ENCODE measurements at regions not wholly inside any gene's neighbourhood (a gene's known extent, or its start where the extent isn't known, plus 50 kb on each side); places are given as distances from the start of the nearest gene placed in this dataset.

DNA sequence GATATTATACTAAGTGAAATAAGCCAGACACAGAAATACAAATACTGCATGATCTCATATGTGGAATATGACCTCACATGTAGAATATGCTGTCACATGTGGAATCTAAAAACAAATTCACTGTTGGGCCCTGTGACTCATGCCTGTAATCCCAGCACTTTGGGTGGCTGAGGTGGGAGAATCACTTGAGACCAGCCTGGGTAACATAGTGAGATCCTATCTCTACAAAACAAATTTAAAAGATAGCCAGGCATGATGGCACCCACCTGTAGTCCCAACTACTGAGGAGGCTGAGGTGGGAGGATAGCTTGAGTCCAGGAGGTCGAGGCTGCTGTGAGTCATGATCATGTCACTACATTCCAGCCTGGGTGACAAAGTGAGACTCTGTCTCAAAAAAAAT lies 160.3 kb downstream of the PTEN start:
- no peak for DNase-seq (ENCODE audit: low spot score)

GRCh38 chr10:88026031-88026430 lies 162.6 kb downstream of the PTEN start:
- no peak for DNase-seq (ENCODE audit: low spot score)

GRCh38 chr10:88027570-88027969 lies 164.1 kb downstream of the PTEN start:
- DNase-seq (ENCODE audit: low spot score): no peak

DNA sequence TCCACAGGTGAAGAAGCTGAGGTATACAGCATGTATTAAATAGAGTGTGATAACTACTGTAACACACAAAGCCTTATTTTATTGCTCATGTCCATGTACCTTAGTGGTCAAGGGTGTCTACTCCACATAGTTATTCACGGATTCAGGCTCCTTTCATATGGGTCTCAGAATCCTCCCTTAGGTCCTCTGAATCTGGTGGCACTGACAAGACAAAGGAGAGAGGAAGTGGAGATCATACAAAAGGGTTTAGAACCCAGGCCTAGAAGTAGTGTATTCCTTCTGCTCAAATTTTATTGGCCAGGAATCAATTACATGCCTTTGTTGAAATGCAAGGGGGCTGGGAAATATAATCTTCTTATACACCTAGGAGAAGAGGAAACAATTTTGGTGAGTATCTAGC lies 164.6 kb downstream of the PTEN start:
- DNase-seq (ENCODE audit: low spot score): no peak

DNA sequence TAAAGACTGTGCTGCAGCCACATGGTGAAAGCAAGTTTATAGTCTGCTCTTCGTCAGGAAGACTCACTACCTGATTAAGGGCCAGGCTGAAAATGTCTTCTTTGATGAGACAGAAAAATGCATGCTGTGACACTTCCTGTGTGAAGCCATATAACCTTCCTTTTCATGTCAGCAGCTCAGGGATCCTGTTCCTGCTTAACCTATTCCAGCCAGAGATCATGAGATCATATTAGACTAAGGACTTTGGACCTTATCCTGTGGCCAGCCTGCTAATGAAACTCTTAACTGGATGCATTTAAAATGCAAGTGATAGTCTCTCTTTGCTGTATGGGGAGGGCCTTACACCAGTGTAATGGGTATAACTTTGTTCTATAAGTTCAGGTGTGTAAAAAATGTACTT lies 165.2 kb downstream of the PTEN start:
- peak; percentile 63 for DNase-seq (ENCODE audit: low spot score)

- DNase-seq (ENCODE audit: low spot score): no peak
Measured at GRCh38 chr10:88032566-88032965, 169.1 kb downstream of the PTEN start.

- no peak for DNase-seq (ENCODE audit: low spot score)
Measured at GRCh38 chr10:88033385-88033784, 170.0 kb downstream of the PTEN start.

- no peak for DNase-seq (ENCODE audit: low spot score)
Measured at GRCh38 chr10:88033793-88034192, 170.4 kb downstream of the PTEN start.

GRCh38 chr10:88036126-88036525 lies 172.7 kb downstream of the PTEN start:
- no peak for DNase-seq (ENCODE audit: low spot score)

DNA sequence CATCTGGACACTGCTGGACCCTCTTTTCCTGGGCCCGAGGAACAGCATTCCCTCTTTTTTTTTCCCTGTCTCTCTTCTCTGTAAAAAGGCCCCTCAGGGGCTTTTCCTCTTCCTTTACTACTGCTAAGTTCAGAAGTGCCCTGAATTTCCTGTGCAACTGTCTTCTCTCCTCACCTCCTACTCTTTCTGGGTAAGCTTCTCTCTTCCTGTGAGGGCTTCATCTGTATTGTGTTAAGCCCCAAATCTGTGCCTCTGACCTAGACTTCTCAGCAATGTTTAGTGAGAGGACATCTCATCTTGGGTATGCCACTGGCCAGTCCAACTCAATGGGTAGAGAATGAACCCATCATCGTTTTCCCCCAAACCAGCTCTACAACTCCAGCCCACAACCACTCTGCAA lies 174.2 kb downstream of the PTEN start:
- no peak for DNase-seq (ENCODE audit: low spot score)

GRCh38 chr10:88038268-88038667 lies 174.8 kb downstream of the PTEN start:
- DNase-seq (ENCODE audit: low spot score): no peak

DNA sequence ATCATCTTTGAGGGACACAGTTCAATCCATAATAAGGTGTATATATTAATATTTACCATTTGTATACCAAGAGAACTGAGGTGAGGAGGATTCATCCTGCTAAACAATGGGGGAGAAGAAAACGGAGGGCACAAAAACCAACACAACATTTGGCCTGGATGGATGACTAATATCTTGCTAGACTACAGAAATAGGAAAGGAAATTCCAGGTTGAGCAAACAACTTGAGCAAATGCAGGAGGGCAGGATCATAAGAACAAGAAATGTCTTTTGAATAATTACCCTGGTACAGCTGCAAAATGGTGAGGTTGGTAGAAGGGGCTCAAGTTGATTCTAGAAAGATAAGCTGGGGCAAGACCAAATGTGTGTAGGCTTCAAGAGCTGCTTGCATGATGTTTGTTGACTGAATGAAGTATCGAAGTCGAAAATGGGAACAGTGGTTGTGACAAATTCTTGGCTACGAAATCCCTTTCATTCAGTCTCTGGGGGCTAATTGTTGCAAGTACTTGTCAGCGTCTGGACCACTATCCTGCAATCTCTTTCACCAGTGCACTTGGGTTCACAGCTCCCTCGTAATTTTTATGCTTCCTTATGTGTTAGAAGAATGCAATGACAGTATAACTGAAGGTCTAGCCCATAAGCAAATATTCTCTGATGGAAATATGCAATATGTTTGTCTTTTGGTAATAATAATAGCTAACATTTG lies 176.2 kb downstream of the PTEN start:
- DNase-seq (ENCODE audit: low spot score): no peak

GRCh38 chr10:88041243-88042159 lies 178.1 kb downstream of the PTEN start:
- DNase-seq (ENCODE audit: low spot score): no peak

DNA sequence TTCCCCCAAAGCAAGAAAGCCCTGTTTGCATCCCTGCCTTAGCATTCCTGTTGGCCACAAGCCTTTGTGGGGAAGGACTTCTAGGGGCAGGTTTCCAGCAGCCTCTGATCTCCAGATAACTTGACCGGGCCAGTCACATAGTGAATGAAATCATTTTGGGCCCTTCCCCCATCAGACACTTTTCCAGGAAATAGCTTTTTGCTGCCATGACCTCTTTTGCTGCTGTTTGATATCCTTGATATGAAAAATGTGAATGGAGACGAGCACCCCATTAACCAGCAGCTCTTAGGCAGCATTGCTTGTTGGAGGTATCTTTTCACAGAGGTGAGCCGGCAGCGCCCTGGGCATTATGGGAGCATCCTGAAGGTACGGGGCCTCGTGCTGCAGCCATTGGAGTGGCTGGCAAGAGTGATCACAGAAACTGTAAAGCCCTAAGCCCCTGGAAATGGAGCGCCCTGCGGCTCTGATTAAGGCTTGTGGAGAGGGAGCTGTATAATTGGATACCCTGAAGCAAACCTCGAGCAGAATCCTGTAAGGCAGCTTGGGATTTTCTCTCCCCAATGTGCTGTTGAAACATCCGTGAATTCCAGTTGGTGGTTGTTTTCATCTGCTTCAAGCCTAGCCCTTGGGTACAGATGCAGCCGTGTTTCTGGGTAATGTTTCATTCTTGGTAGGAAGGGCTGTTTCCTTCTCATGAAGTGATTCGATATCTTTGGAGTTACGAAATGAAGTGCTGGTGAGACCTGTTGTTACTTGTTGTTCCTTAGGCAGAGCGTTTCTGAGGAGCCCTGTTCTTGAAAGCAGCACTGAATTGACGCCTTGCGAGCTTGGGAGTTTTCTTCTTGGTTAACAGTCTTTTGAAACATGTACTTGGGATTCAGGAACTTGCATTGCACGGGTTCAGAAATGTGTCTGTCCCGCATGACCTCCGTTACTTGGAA lies 179.0 kb downstream of the PTEN start:
- no peak for DNase-seq (ENCODE audit: low spot score)

DNA sequence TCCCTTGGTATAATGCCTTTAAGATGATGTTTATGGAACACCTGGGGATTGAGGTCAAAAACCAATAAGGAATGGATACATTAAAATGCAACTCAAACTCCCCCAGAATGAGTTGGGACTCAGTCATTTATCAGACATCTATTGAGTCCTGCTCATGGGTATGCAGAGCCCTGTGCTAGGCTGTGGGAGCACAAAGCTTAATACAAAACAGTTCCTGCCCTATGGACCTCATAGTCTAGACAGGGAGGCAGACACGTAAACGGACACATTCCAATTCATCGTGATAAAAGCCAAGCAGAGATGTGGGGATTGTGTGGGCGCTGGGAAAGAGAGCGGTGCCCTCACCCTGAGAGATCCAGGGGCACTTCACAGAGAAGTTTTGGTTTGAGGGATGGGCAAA lies 181.7 kb downstream of the PTEN start:
- no peak for DNase-seq (ENCODE audit: low spot score)

- no peak for DNase-seq (ENCODE audit: low spot score)
Measured at GRCh38 chr10:88045656-88046415, 182.4 kb downstream of the PTEN start.

DNA sequence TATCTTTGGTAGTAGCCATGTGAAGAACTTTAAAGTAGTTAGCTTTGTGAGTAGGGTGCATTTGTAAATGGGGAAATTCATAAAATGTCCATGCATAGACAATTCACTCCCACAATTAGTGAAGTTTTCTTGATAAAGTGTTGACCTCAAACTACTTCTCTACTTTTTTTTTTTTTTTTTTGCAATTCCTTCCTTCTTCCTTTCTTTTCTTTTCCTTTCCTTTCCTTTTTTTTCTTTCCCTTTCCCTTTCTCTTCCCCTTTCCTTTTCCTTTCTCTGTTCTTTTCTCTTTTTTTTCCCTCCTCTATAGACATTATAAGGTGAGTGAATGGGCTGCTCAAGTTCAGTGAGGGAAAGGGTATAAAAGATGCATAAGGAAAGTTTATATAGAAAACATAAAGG lies 184.2 kb downstream of the PTEN start:
- DNase-seq (ENCODE audit: low spot score): no peak

DNA sequence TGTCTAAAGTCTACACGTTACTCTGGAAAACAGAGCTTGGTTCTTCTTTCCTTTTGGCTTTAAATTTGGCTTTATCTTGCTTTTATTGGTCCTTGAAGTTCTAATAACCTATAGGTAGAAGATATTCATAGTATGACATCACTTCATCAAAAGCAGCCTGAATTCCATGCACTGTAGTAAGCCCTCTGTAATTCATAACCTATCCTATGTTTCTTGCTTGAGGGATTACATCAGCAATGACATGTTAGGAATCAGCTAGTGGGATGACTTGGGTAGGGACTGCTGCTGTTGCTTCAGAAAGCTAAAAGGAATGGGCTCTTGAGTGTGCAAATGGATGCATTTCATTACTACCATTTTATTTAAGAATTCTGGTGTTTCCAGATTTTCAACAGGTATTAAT lies 184.9 kb downstream of the PTEN start:
- no peak for DNase-seq (ENCODE audit: low spot score)

- DNase-seq (ENCODE audit: low spot score): no peak
Measured at GRCh38 chr10:88049204-88049603, 185.8 kb downstream of the PTEN start.

DNA sequence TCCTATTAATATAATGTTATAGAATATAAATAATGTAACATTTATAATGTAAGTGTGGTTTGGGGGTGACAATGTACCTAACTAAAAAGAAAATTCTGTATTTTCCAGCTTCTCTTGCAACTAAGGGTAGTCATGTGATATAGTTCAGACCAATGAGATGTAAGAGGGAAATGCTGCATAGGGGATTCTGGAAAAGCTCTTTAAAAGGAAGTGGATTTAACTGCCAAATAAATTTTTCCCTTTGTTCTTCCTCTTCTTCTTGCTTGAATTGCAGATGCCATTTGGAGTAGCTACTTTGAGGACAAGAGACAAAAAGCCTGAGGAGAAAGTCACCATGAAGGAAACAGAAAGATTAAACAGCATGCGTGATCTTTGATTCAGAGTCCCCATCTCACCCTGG lies 194.3 kb downstream of the PTEN start:
- DNase-seq (ENCODE audit: low spot score): no peak

DNA sequence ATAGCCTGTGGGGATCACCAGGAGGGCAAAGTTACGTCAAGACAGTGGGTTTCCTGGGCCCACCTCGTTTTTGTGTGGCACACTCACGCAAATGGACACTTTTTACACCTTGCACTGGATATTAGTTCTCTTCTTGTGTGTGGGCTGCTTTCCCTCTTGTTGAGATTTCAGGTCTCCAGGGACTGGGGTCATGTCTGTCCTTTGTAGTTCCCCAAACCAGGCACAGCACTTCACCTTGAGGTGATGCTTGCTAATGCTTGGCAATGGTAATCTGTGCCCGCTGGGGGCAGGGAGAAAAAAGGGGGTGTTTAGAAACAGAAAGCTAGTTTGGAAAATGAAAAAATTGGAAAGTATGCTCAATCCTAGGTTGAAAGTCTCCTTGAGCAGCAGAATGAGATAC lies 195.3 kb downstream of the PTEN start:
- DNase-seq (ENCODE audit: low spot score): no peak

DNA sequence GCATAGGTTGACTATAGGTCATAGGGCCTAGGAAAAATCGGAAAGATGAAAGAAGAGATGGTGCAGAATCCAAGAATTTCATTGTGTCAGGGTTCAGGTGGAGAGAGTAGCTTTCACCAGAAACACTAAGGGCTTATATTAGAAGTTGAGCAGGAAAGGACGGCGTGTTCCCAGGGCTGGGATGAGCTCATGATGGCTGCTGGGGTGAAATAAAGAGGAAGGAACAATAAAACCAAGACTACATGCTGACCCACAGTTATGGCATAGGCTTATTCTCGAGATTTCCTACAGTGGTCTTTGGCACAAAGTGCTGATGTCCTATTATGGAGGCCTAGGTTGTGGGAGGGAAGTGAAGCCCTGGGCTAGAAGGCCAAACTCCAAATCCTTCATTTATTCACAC lies 195.8 kb downstream of the PTEN start:
- DNase-seq (ENCODE audit: low spot score): no peak
